Stimulated activated CD8-positive, alpha-beta memory T cell treated with anti-CD3 and anti-CD28 coated beads, Interleukin-15, amount 100 ng/mL, for 4 hours (primary cell): ENCODE measurements at regions not wholly inside any gene's neighbourhood (a gene's known extent, or its start where the extent isn't known, plus 50 kb on each side); places are given as distances from the start of the nearest gene placed in this dataset.

Source experiments
- DNase-seq, 2 donors: peaks; one replicate each; pipeline ENCODE4 v3.0.0-alpha.2; 2020; ENCODE audit warnings: low read depth in 2 of 2

DNA sequence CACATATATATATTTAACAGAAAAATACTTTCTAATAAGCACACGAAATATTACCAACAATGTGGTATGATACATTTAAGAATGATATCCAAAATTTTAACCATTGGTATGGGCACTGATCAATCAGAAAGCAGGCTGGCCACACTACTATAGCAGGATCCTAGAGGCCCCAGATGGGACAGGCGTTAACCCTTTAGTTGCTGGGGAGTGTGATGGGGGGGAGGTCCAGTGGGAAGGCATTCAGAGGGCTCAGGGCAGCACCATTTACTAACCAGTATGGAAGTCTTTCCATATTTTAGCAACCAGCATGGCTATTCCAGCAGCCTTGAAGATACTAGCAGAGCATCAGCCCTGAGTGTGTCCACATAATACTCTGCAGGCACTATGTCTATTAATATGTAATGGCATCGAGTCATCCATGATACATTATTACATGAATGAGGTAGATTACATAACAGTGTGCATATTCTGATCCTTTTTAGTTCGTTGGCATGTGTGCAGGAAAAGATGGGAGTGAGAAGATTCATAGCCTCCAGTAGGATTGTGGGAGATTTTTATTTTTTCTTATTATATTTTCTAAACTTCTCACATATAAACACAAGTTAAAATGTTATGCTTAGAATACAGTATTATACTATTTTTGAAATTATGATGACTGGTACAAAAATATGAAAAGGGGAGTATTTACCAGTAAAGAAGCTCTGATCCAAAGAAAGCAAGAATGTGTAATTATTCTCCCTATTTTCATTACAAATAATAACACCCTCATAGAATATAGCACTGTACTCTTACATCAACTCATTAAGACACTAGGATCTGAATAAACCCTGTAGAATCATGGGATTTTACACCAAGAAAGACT, 78.9 kb downstream of the FAM217A start:
- DNase-seq, result no peak

DNA sequence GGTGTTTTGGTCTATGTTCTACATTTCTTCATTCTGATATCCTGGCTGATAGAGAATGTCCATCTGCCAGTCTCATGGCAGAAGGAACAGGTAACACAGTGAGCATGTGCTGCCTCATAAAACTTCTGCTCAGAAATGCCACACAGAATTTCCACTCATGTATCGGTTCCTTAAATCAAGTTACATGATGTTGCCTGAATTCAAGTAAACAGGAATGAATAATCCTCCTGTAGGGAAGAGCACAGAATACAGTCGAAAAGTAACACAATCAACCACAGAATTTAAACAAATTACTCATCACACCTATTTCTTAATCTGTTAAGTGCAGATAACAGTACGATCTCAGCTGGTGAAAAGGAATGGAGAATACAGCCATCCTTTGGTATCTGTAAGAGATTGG, 74.7 kb downstream of the FAM217A start:
- no peak for DNase-seq

DNA sequence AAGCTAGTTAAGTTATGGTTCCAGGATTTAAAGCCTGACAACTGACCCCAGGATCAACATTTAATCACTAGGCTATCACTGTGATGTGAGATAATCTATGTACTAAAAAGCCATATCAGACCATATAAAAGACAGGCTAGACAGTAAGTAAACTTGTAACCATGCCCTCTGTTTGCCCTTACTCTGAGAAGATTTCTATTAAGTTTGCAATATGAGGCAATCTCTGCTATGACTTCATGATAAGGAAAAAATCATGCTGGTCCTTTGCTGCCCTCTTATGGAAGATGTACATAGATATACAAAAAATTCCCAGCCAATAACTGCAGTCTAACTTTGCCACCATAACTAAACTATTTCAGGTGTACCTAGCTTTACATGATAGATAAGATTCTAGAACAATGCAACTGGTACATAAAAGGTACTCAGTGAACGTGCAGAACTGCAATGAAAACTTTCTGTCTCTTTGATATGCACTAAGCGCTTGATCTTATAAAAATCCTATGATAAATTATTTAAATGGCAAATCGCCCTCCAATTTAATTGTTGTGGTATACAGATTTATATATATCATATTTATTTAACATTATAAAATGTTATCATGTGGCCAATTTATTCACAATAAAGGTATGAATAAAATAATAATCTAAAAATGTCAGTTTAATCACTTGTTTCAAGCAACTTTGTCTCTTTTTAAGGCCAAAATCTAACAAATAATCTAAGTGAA, 70.5 kb downstream of the FAM217A start:
- DNase-seq, result no peak

DNA sequence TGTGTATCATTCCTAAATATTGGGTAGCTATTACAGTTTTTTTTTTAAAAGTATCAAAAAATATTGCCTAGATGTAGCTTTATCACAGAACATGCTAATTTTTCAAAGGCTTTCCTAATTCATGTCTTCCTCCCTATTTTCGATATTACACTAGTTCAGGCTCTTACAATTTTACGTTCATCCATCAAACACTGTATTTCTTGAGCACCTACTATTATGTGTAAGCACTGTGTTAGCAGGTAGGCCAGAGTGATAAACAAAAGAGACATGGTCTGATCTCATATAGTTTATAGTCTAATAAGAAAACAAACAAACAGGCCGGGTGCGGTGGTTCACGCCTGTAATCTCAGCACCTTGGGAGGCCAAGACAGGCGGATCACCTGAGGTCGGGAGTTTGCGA, 69.5 kb downstream of the FAM217A start:
- no peak for DNase-seq

DNA sequence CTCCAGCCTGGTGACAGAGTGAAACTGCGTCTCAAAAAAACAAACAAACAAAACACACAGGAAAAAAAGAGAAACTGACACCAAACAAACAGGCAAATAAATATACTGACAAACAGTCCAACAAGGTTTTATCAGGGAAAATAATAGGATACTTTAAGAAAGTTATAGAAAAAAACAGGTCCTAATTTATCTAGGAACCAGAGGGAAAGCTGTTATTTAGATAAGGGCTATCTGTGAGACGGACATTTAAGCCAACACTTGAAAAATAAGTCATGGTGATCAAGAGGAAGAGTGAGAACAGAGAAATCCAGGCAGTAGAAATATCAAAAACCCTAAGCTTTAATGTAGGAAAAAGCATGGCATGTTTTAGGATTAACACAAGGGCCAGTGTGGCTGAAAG, 68.9 kb downstream of the FAM217A start:
- no peak for DNase-seq

DNA sequence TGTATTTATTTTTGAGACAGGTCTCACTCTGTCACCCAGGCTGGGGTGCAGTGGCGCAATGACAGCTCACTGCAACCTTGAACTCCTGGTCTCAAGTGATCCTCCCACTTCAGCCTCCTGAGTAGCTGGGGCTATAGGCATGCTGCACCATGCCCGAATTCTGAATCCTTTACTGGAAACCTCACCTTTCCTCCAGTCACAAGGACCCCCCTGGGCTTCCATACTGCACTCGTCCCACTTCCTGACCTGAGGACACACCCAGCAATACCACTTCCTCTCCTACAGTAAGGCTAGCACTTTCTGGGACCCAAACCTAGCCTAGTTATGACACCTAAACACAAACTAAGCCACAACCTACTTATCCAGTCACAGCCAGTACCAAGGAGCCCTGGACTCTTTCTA, 68.2 kb downstream of the FAM217A start:
- DNase-seq, result no peak

DNA sequence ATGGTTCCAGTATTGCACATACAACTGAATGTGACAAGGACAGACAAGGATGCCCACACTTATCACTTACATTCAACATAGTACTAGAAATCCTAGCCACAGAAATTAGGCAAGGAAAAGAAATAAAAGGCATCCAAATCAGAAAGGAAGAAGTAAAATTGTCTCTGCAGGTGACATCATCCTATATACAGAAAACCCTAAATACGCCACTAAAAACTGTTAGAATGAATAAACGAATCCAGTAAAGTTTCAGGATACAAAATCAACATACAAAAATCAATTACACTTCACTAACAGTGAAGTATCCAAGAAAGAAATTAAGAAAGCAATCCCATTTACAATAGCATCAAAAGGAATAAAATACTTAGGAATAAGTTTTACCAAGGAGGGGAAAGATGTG, 66.1 kb downstream of the FAM217A start:
- DNase-seq, result no peak

DNA sequence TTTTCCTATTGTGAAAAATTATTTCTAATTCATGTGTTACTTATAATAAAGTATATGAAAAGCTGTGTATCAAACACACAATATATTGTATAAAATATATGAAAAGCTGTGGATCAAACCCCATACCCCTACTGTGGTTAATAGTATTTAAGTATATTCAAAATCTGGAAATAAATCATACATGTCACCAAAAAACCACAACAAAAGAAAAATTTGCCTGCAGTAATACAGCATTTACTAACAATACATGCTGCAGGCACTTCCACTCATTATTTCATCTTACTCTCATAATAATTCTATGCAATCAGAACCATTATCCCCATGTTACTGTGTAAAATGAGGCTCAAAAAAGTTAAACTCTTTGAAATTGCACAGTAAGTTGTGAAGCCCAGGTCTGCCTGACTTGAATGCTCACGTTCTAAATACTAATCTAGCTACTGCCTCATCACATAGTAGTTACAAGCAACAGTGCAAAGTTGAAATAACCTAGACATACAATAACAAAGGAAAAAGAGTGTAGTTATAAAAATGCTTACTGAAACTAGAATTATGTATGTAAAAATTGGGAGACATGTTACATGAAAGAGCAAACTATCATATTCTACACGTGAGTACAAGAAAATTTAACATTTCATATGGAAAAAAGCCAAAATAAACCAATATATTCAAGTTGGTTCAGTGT, 61.7 kb downstream of the FAM217A start:
- DNase-seq, result no peak

DNA sequence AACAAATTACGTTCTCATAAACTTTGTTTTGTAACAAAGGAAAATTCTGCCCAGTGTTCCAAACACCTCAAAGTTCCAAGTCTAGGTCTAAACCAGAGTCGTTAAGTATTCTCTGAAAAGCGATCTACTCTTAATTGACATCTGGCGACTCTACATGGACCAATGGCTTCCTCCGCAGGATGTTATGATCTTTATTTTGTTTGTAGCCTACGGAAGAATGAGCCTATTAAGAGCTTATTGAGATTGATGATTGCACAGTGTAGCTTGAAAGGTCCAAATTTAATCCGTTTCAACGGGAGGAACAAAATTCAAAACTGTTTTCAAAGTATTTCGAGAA, 61.1 kb downstream of the FAM217A start:
- DNase-seq, result no peak

DNA sequence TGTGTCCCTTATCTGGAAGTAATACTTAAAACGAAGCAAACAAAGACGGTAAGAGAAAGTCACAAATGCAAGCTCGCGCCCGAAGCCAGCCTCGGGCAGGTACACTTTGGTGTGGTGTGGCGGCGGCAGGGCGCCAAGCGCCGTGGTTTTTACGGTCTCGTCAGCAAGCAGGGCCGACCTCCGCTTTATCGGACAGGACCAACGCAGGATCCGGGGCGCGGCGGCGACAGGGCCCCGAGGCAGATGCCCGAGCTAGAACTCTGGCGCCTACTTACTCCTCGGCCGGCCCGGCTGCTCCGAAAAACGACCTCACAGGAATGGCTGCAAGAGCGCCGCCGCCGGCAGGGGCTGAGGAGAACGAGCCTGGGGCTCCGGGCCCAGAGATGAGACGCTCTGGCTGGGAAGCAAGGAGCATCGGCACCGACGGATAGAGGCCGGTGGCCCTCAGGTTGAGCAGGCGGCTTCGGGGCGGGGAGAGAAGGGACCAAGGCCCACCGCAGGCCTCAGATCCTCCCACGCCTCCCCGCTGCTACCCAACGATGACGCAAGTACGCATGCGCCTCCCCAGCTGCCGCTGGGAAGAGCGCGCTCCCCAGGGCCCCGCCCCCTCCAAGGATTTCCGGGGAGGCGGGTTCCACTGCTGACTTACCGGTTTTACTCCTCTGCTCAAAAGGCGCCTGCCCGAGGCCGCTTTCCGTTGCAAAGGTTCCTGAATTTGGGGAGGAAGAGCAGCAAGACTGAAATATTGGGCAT, 60.6 kb downstream of the FAM217A start:
- DNase-seq, result peak; percentile 92 to 95
